H9 (cell line): ENCODE measurements at regions not wholly inside any gene's neighbourhood (a gene's known extent, or its start where the extent isn't known, plus 50 kb on each side); places are given as distances from the start of the nearest gene placed in this dataset.

Experiments used
- DNase-seq: peaks from one replicate; pipeline ENCODE4 v3.0.0-alpha.2; 2017
- H2AFZ ChIP-seq: one replicate; pipeline ENCODE4 v1.6.1; 2013; ENCODE audit warnings: mild to moderate bottlenecking, low read length, control low read depth, moderate library complexity
- H2AK5ac ChIP-seq: 2 replicates; pipeline ENCODE4 v1.6.1; 2013; ENCODE audit warnings: low read length, control low read depth, mixed read lengths; ENCODE audit not compliant: insufficient read length
- H2BK120ac ChIP-seq: one replicate; pipeline ENCODE4 v1.6.1; 2013; ENCODE audit warnings: low read depth, mild to moderate bottlenecking, low read length, control low read depth, inconsistent platforms; ENCODE audit not compliant: poor library complexity, severe bottlenecking
- H2BK12ac ChIP-seq: 2 replicates; pipeline ENCODE4 v1.6.1; 2013; ENCODE audit warnings: low read length, control low read depth, mixed read lengths, low read depth; ENCODE audit not compliant: insufficient read length
- H2BK15ac ChIP-seq: 2 replicates; pipeline ENCODE4 v1.6.1; 2013; ENCODE audit warnings: low read depth, low read length, control low read depth
- H2BK20ac ChIP-seq: one replicate; pipeline ENCODE4 v1.6.1; 2013; ENCODE audit warnings: low read depth, mild to moderate bottlenecking, low read length, control low read depth, inconsistent platforms; ENCODE audit not compliant: poor library complexity, severe bottlenecking
- H2BK5ac ChIP-seq: 2 replicates; pipeline ENCODE4 v1.6.1; 2013; ENCODE audit warnings: low read length, control low read depth, mixed read lengths; ENCODE audit not compliant: insufficient read length
- H3K14ac ChIP-seq: 2 replicates; pipeline ENCODE4 v1.6.1; 2013; ENCODE audit warnings: low read length, control low read depth; ENCODE audit not compliant: insufficient read depth
- H3K18ac ChIP-seq: 2 replicates; pipeline ENCODE4 v1.6.1; 2013; ENCODE audit warnings: low read depth, mild to moderate bottlenecking, mixed read lengths, low read length, control low read depth; ENCODE audit not compliant: insufficient read length
- H3K23ac ChIP-seq: 2 replicates; pipeline ENCODE4 v1.6.1; 2013; ENCODE audit warnings: low read length, control low read depth, mixed read lengths, low read depth; ENCODE audit not compliant: insufficient read length
- H3K23me2 ChIP-seq: 2 replicates; pipeline ENCODE4 v1.6.1; 2013; ENCODE audit warnings: low read depth, mild to moderate bottlenecking, mixed read lengths, low read length, control low read depth; ENCODE audit not compliant: insufficient read length, poor library complexity, severe bottlenecking
- H3K27ac ChIP-seq: 2 replicates; pipeline ENCODE4 v1.5.1; 2013; ENCODE audit warnings: low read length, control low read depth, mixed read lengths, low read depth; ENCODE audit not compliant: insufficient read length
- H3K27me3 ChIP-seq: 2 replicates; pipeline ENCODE4 v1.6.1; 2013; ENCODE audit warnings: low read length, control low read depth, inconsistent platforms; ENCODE audit not compliant: insufficient read depth
- H3K4ac ChIP-seq: 2 replicates; pipeline ENCODE4 v1.6.1; 2013; ENCODE audit warnings: low read depth, mild to moderate bottlenecking, control low read depth, inconsistent platforms, low read length, moderate library complexity
- H3K4me1 ChIP-seq: 2 replicates; pipeline ENCODE4 v1.6.1; 2013; ENCODE audit warnings: low read length, control low read depth, inconsistent platforms; ENCODE audit not compliant: insufficient read depth
- H3K4me2 ChIP-seq: 2 replicates; pipeline ENCODE4 v1.6.1; 2013; ENCODE audit warnings: low read length, control low read depth, mixed read lengths; ENCODE audit not compliant: insufficient read length, insufficient read depth
- H3K56ac ChIP-seq: 2 replicates; pipeline ENCODE4 v1.6.1; 2013; ENCODE audit warnings: low read depth, mild to moderate bottlenecking, mixed read lengths, low read length, control low read depth; ENCODE audit not compliant: insufficient read length
- H3K79me1 ChIP-seq: 2 replicates; pipeline ENCODE4 v1.6.1; 2013; ENCODE audit warnings: low read depth, mild to moderate bottlenecking, moderate library complexity, low read length, control low read depth, inconsistent platforms; ENCODE audit not compliant: insufficient read depth, poor library complexity, severe bottlenecking
- H3K79me2 ChIP-seq: 2 replicates; pipeline ENCODE4 v1.6.1; 2013; ENCODE audit warnings: low read length, control low read depth, inconsistent platforms; ENCODE audit not compliant: insufficient read depth
- H3K9ac ChIP-seq: 2 replicates; pipeline ENCODE4 v1.6.1; 2013; ENCODE audit warnings: low read length, control low read depth, mixed read lengths; ENCODE audit not compliant: insufficient read length; ENCODE audit errors: extremely low read depth
- H3K9me3 ChIP-seq: one replicate; pipeline ENCODE4 v1.6.1; 2013; ENCODE audit warnings: low read depth, low read length, inconsistent platforms; ENCODE audit not compliant: control insufficient read depth
- H3T11ph ChIP-seq: one replicate; pipeline ENCODE4 v1.6.1; 2013; ENCODE audit warnings: mild to moderate bottlenecking, low read length, control low read depth, inconsistent platforms
- H4K20me1 ChIP-seq: one replicate; pipeline ENCODE4 v1.6.1; 2013; ENCODE audit not compliant: control insufficient read depth, insufficient read length, insufficient read depth
- H4K5ac ChIP-seq: 2 replicates; pipeline ENCODE4 v1.6.1; 2013; ENCODE audit warnings: low read depth, mild to moderate bottlenecking, mixed read lengths, low read length, control low read depth; ENCODE audit not compliant: insufficient read length
- H4K8ac ChIP-seq: replicated peaks from 2 replicates; pipeline ENCODE4 v1.6.1; 2013; ENCODE audit warnings: low read length, control low read depth, mixed read lengths, low read depth; ENCODE audit not compliant: insufficient read length
- H4K91ac ChIP-seq: 2 replicates; pipeline ENCODE4 v1.6.1; 2013; ENCODE audit warnings: low read depth, mild to moderate bottlenecking, moderate library complexity, mixed read lengths, low read length, control low read depth; ENCODE audit not compliant: insufficient read length
- H3K27ac Mint-ChIP-seq, 3 experiments: 2 replicates in 2 of 3; 3 replicates in 1 of 3; pipeline ENCODE4 v1.8.0; 2020 to 2021; ENCODE audit warnings: mixed read lengths in 3 of 3, mild to moderate bottlenecking in 1 of 3, moderate library complexity in 1 of 3
- H3K27me3 Mint-ChIP-seq: 2 replicates; pipeline ENCODE4 v1.8.0; 2021; ENCODE audit warnings: low read depth, mild to moderate bottlenecking, moderate library complexity, mixed read lengths
- H3K36me3 Mint-ChIP-seq, 3 experiments: 2 replicates in 2 of 3; 3 replicates in 1 of 3; pipeline ENCODE4 v1.8.0; 2020 to 2021; ENCODE audit warnings: low read depth in 3 of 3, mixed read lengths in 3 of 3; ENCODE audit not compliant: insufficient read depth in 1 of 3
- H3K4me1 Mint-ChIP-seq, 2 experiments: 2 replicates each; pipeline ENCODE4 v1.8.0; 2020; ENCODE audit warnings: mixed read lengths in 2 of 2
- H3K4me3 Mint-ChIP-seq, 2 experiments: 2 replicates in 1 of 2; 3 replicates in 1 of 2; pipeline ENCODE4 v1.8.0; 2020 to 2021; ENCODE audit warnings: mild to moderate bottlenecking in 2 of 2, mixed read lengths in 2 of 2, moderate library complexity in 1 of 2
- H3K9me3 Mint-ChIP-seq, 2 experiments: 2 replicates in 1 of 2; 3 replicates in 1 of 2; pipeline ENCODE4 v1.8.0; 2020; ENCODE audit warnings: mild to moderate bottlenecking in 2 of 2, mixed read lengths in 2 of 2, moderate library complexity in 1 of 2
- WGBS: extraction: QIAGEN DNeasy Blood & Tissue Kit; methylation state at CpG from one replicate; pipeline ENCODE4 v1.1.7; 2013; ENCODE audit warnings: missing lambda C conversion rate, low lambda C conversion rate, mixed read lengths; ENCODE audit not compliant: insufficient read length; ENCODE audit errors: extremely low coverage; 5-methylcytosine and 5-hydroxymethylcytosine counted together
- TF ChIP-seq, protein P1 (sequence below): fragments of 200-600 bp; sonication (generic); conservative IDR thresholded peaks from 3 replicates; pipeline ENCODE4 v1.8.0; 2021; ENCODE audit warnings: antibody characterized with exemption, mild to moderate bottlenecking

DNA sequence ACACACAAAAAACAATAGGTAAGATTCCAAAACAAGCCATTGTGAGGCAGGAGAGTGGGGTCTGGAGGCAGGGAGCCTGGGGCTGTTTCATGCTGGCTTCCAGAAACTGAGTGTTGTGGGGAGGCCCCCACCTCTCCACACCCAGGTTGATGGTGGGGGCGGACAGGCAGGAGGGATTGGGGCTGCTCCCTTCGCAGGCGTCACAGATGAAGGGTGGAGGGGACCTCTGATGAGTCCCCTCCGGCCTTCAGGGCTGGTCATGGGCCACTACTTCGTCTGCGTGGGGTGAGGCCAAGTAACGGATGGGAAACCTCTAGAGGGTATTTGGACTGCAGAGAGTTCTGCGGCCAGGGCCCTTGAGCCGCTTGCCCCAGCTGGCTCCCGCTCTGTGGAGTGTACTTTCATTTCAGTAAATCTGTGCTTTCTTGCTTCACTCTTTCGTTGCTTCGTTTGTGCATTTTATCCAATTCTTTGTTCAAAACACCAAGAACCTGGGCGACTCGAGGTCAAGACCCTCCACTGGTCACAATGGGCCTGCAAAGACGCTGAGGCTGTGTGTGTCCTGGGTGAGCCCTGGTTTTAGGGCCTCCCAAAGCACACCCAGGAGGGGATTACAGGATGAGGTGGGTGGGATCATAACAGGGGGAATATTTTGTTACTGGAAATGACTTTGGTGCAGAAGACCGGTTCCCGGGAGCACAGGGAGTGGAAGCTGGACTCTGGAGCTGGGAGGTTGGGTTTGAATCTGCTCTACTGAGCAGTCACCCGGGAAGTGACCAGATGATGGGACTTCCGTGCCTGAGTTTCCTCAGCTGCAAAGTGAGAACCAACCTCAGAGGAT is 83.7 kb upstream of the ADRA2C start:
- no peak overlapping the region for H3T11ph ChIP-seq
- H3K9ac ChIP-seq, result no peak overlapping the region
- H3K27me3 Mint-ChIP-seq, result peaks cover 33% of the 10 kb centered on the region
- H3K79me2 ChIP-seq, result no peaks in the 10 kb centered on the region
- H2BK120ac ChIP-seq, result no peak overlapping the region
- no peak overlapping the region for H3K56ac ChIP-seq
- no peak overlapping the region for H2BK5ac ChIP-seq
- H3K9me3 Mint-ChIP-seq, result no peaks in the 10 kb centered on the region; a peak in 1 of 5 replicates
- H3K4me1 Mint-ChIP-seq, result peaks cover 0 to 4% of the 10 kb centered on the region in 2 experiments; a peak in 2 of 4 replicates
- no peak overlapping the region for H3K18ac ChIP-seq
- H3K79me1 ChIP-seq, result no peaks in the 10 kb centered on the region
- H3K27me3 ChIP-seq, result no peaks in the 10 kb centered on the region
- no peak overlapping the region for H4K5ac ChIP-seq
- H3K14ac ChIP-seq, result no peak overlapping the region
- no peaks in the 10 kb centered on the region for H4K20me1 ChIP-seq
- TF ChIP-seq, protein P1, sequence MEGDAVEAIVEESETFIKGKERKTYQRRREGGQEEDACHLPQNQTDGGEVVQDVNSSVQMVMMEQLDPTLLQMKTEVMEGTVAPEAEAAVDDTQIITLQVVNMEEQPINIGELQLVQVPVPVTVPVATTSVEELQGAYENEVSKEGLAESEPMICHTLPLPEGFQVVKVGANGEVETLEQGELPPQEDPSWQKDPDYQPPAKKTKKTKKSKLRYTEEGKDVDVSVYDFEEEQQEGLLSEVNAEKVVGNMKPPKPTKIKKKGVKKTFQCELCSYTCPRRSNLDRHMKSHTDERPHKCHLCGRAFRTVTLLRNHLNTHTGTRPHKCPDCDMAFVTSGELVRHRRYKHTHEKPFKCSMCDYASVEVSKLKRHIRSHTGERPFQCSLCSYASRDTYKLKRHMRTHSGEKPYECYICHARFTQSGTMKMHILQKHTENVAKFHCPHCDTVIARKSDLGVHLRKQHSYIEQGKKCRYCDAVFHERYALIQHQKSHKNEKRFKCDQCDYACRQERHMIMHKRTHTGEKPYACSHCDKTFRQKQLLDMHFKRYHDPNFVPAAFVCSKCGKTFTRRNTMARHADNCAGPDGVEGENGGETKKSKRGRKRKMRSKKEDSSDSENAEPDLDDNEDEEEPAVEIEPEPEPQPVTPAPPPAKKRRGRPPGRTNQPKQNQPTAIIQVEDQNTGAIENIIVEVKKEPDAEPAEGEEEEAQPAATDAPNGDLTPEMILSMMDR, result no peak
- no peak overlapping the region for H2BK12ac ChIP-seq
- no peak overlapping the region for H2BK20ac ChIP-seq
- no peak overlapping the region for H2AFZ ChIP-seq
- no peak overlapping the region for H3K27ac ChIP-seq
- no CpG with 5 or more reads among the region's 19 CpGs for WGBS
- H3K23ac ChIP-seq, result no peak overlapping the region
- H3K4ac ChIP-seq, result no peak overlapping the region
- DNase-seq, result no peak
- no peaks in the 10 kb centered on the region for H3K23me2 ChIP-seq
- H4K91ac ChIP-seq, result no peak overlapping the region
- H3K4me3 Mint-ChIP-seq, result no peak overlapping the region
- H4K8ac ChIP-seq, result no peak overlapping the region
- H3K9me3 ChIP-seq, result no peaks in the 10 kb centered on the region
- no peak overlapping the region for H2AK5ac ChIP-seq
- no peak overlapping the region; a peak in 1 of 7 replicates for H3K27ac Mint-ChIP-seq
- no peaks in the 10 kb centered on the region; a peak in 1 of 7 replicates for H3K36me3 Mint-ChIP-seq
- no peak overlapping the region for H3K4me2 ChIP-seq
- no peak overlapping the region for H2BK15ac ChIP-seq
- no peaks in the 10 kb centered on the region for H3K4me1 ChIP-seq
